ENCODE measurements at regions not wholly inside any gene's neighbourhood (a gene's known extent, or its start where the extent isn't known, plus 50 kb on each side); places are given as distances from the start of the nearest gene placed in this dataset.
"Not testable (repeated sequence)": the region's sequence is repeated elsewhere in the genome, so short reads cannot be mapped to it uniquely, and the experiment has no call there.

DNA sequence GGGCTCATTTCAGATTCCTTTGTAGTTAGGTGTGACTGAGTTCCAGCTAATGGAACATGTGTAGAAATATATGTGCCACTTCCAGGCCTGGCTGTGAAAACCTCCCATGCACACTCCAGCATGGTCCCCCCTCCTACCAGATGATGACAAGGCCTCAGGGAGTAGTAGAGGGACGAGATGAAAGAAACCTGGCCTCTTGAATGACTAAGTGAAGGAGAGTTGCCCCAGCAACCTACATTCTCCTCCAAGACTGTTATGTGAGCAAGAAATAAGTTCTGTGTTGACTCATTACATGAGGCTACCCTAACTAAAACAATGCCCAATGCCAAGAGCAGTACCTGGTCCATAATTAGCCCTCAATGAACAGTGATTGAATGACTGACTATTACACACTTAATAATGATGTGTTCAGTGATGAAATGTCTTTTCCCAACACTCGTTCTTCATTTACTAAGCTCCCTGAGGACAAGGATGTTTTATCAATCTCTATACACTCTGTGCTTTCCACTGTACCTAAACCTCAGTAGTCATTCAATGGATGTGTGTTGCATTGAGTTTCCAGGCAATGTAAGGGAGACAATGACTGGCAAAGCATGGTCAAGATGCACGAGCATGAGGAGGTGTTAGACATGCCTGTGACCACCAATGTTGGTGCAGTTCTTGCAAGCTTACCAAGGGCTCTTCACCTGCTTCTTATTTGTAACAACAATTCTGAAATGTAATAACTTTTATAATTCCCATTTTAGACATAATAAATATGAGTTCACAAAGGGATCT, 62.0 kb upstream of the BCL6 start:
- H3K4me3 ChIP-seq (ENCODE audit: low read depth in 1 of 2, low read length in 2 of 2), result no peak overlapping the region
- no peaks in the 10 kb centered on the region for H3K27me3 ChIP-seq (ENCODE audit: control insufficient read depth in 1 of 2, insufficient read depth in 2 of 2, low read length in 2 of 2)
- H3K27ac ChIP-seq (ENCODE audit: low read depth, low read length), result no peak overlapping the region

GRCh38 chr3:187808527-187808895, 63.2 kb upstream of the BCL6 start:
- no peak overlapping the region for H3K9ac ChIP-seq (ENCODE audit: low read length)
- no peaks in the 10 kb centered on the region for H3K27me3 ChIP-seq (ENCODE audit: control insufficient read depth in 1 of 2, insufficient read depth in 2 of 2, low read length in 2 of 2)
- H3K4me3 ChIP-seq (ENCODE audit: low read depth in 1 of 2, low read length in 2 of 2), result no peak overlapping the region
- H3K4me1 ChIP-seq (ENCODE audit: insufficient read depth, low read length), result no peaks in the 10 kb centered on the region
- no peak overlapping the region for H3K27ac ChIP-seq (ENCODE audit: low read depth, low read length)
- H3K36me3 ChIP-seq (ENCODE audit: insufficient read depth, low read length), result no peaks in the 10 kb centered on the region
- no peaks in the 10 kb centered on the region for H3K9me3 ChIP-seq (ENCODE audit: low read length)

More for the DNA sequence above, 62.0 kb upstream of the BCL6 start:
- Histone ChIP-seq H3K9me3 (ENCODE audit: low read length) (no peaks in the 10 kb centered on the region), H3K9ac (ENCODE audit: low read length) (no peak overlapping the region), H3K4me1 (ENCODE audit: insufficient read depth, low read length) (no peaks in the 10 kb centered on the region), H3K36me3 (ENCODE audit: insufficient read depth, low read length) (no peaks in the 10 kb centered on the region)

DNA sequence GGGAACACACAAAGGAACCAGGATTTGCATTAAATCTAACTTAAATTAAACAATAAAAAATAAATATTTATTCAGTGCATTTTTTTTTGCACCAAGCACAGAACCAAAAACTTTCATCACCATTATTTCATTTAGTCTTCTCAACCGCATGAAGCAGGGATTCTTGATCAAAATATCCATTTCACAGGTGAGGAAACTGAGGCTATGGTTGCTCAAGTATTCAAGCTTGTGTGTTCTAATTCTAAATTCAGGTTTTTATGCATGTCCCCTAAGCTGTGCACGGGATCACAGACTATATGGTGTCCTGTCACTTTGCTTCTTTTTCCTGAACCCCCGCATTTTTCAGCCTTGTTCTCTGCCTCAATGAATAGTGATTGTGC, 64.3 kb upstream of the BCL6 start:
- H3K27me3 ChIP-seq (ENCODE audit: control insufficient read depth in 1 of 2, insufficient read depth in 2 of 2, low read length in 2 of 2), result no peaks in the 10 kb centered on the region
- no peak overlapping the region for H3K4me3 ChIP-seq (ENCODE audit: low read depth in 1 of 2, low read length in 2 of 2)
- no peaks in the 10 kb centered on the region for H3K4me1 ChIP-seq (ENCODE audit: insufficient read depth, low read length)
- no peak overlapping the region for H3K9ac ChIP-seq (ENCODE audit: low read length)
- H3K36me3 ChIP-seq (ENCODE audit: insufficient read depth, low read length), result no peaks in the 10 kb centered on the region
- H3K9me3 ChIP-seq (ENCODE audit: low read length), result no peaks in the 10 kb centered on the region
- no peak overlapping the region for H3K27ac ChIP-seq (ENCODE audit: low read depth, low read length)

GRCh38 chr3:187810021-187810446, 64.8 kb upstream of the BCL6 start:
- no peaks in the 10 kb centered on the region for H3K9me3 ChIP-seq (ENCODE audit: low read length)
- no peaks in the 10 kb centered on the region for H3K27me3 ChIP-seq (ENCODE audit: control insufficient read depth in 1 of 2, insufficient read depth in 2 of 2, low read length in 2 of 2)
- no peak overlapping the region for H3K27ac ChIP-seq (ENCODE audit: low read depth, low read length)
- H3K36me3 ChIP-seq (ENCODE audit: insufficient read depth, low read length), result no peaks in the 10 kb centered on the region
- no peaks in the 10 kb centered on the region for H3K4me1 ChIP-seq (ENCODE audit: insufficient read depth, low read length)
- no peak overlapping the region for H3K4me3 ChIP-seq (ENCODE audit: low read depth in 1 of 2, low read length in 2 of 2)
- no peak overlapping the region for H3K9ac ChIP-seq (ENCODE audit: low read length)

DNA sequence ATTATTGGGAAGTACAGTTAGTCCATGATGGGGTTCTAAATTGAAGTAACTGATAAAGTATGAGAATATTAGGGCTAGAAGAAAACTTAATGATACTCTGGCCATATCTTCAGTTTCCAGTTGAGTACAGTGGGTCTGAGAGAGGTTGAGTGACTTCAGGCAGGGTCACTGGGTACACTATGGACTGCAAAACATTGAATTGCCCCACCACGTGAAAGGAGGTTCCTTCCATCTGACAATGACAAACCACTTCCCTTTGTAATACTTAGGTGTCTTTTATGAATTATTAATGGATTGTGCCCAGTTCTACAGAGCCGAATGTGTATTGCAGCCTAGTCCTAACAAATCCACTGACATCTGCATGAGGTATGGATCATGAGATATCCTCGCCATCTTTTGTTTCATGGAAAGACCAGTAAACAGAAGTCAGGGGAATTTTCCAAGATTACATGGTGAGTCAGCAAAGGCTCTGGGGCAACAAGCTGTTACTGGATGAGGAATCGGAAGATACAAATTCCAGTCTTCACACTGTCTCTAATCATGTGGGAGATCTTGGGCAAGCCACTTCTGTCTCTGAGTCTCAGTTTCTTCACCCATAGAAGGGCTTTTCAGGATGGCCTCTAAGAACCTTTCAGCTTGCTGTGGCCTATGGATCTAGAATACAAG, 66.5 kb upstream of the BCL6 start:
- H3K9me3 ChIP-seq (ENCODE audit: low read length), result no peaks in the 10 kb centered on the region
- H3K36me3 ChIP-seq (ENCODE audit: insufficient read depth, low read length), result no peaks in the 10 kb centered on the region
- H3K27ac ChIP-seq (ENCODE audit: low read depth, low read length), result no peak overlapping the region
- no peak overlapping the region for H3K4me3 ChIP-seq (ENCODE audit: low read depth in 1 of 2, low read length in 2 of 2)
- no peaks in the 10 kb centered on the region for H3K27me3 ChIP-seq (ENCODE audit: control insufficient read depth in 1 of 2, insufficient read depth in 2 of 2, low read length in 2 of 2)
- no peaks in the 10 kb centered on the region for H3K4me1 ChIP-seq (ENCODE audit: insufficient read depth, low read length)
- no peak overlapping the region for H3K9ac ChIP-seq (ENCODE audit: low read length)

DNA sequence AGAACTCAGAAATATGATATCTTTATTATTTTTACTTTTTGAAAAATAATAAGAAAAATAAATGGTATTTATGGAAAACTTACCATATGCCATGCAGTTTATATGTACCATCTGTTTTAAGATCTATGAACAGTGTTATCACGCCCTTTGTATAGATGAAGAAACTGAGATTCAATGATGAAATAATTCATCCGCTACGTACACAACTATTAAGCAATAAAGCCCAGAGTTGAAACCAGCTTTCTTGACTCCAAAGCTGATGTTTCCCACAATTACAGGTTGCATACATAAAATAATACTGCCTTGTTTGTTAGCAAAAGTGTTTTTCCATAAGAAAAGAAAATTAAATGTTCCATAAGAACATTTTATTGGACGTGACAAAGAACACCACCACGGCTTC, 67.2 kb upstream of the BCL6 start:
- H3K9ac ChIP-seq (ENCODE audit: low read length), result no peak overlapping the region
- no peak overlapping the region for H3K27ac ChIP-seq (ENCODE audit: low read depth, low read length)
- no peaks in the 10 kb centered on the region for H3K9me3 ChIP-seq (ENCODE audit: low read length)
- H3K27me3 ChIP-seq (ENCODE audit: control insufficient read depth in 1 of 2, insufficient read depth in 2 of 2, low read length in 2 of 2), result no peaks in the 10 kb centered on the region
- no peaks in the 10 kb centered on the region for H3K4me1 ChIP-seq (ENCODE audit: insufficient read depth, low read length)
- no peaks in the 10 kb centered on the region for H3K36me3 ChIP-seq (ENCODE audit: insufficient read depth, low read length)
- H3K4me3 ChIP-seq (ENCODE audit: low read depth in 1 of 2, low read length in 2 of 2), result no peak overlapping the region

DNA sequence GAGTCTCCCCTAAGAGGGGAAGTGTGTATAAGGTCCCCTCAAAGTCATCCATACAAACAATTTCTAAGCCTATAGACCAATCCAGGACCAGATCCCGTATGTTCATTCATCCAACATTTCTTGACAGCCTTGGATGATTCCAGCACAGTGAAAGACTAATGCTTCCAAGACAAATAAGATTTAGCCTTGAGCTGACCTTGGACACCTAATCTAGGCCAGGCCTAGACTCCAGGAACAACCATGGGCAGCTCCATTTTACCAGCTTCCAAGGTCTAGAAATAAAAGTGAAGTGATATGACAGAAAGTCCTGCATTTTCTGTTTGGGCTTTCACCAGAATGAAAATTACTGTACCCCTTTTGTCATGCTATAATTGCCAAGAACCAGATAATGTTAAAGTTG, 67.9 kb upstream of the BCL6 start:
- H3K9me3 ChIP-seq (ENCODE audit: low read length), result no peaks in the 10 kb centered on the region
- H3K4me1 ChIP-seq (ENCODE audit: insufficient read depth, low read length), result no peaks in the 10 kb centered on the region
- H3K27me3 ChIP-seq (ENCODE audit: control insufficient read depth in 1 of 2, insufficient read depth in 2 of 2, low read length in 2 of 2), result no peaks in the 10 kb centered on the region
- no peak overlapping the region for H3K9ac ChIP-seq (ENCODE audit: low read length)
- no peaks in the 10 kb centered on the region for H3K36me3 ChIP-seq (ENCODE audit: insufficient read depth, low read length)
- no peak overlapping the region for H3K4me3 ChIP-seq (ENCODE audit: low read depth in 1 of 2, low read length in 2 of 2)
- no peak overlapping the region for H3K27ac ChIP-seq (ENCODE audit: low read depth, low read length)

- H3K9ac ChIP-seq (ENCODE audit: low read length); H3K4me3 ChIP-seq (ENCODE audit: low read depth in 1 of 2, low read length in 2 of 2); H3K4me1 ChIP-seq (ENCODE audit: insufficient read depth, low read length); H3K36me3 ChIP-seq (ENCODE audit: insufficient read depth, low read length); H3K27ac ChIP-seq (ENCODE audit: low read depth, low read length); H3K27me3 ChIP-seq (ENCODE audit: control insufficient read depth in 1 of 2, insufficient read depth in 2 of 2, low read length in 2 of 2); H3K9me3 ChIP-seq (ENCODE audit: low read length): not testable (repeated sequence)
Measured at GRCh38 chr3:187817766-187818165, 72.5 kb upstream of the BCL6 start.

- Histone ChIP-seq H3K4me3 (ENCODE audit: low read depth in 1 of 2, low read length in 2 of 2) (no peak overlapping the region), H3K9me3 (ENCODE audit: low read length) (no peaks in the 10 kb centered on the region), H3K27me3 (ENCODE audit: control insufficient read depth in 1 of 2, insufficient read depth in 2 of 2, low read length in 2 of 2) (no peaks in the 10 kb centered on the region), H3K36me3 (ENCODE audit: insufficient read depth, low read length) (no peaks in the 10 kb centered on the region), H3K27ac (ENCODE audit: low read depth, low read length) (no peak overlapping the region), H3K4me1 (ENCODE audit: insufficient read depth, low read length) (no peaks in the 10 kb centered on the region), H3K9ac (ENCODE audit: low read length) (no peak overlapping the region)
Measured at GRCh38 chr3:187821616-187822317, 76.5 kb upstream of the BCL6 start.

GRCh38 chr3:187822402-187822801, 77.1 kb upstream of the BCL6 start:
- Histone ChIP-seq H3K27me3 (ENCODE audit: control insufficient read depth in 1 of 2, insufficient read depth in 2 of 2, low read length in 2 of 2) (no peaks in the 10 kb centered on the region), H3K4me1 (ENCODE audit: insufficient read depth, low read length) (no peaks in the 10 kb centered on the region), H3K4me3 (ENCODE audit: low read depth in 1 of 2, low read length in 2 of 2) (no peak overlapping the region), H3K9ac (ENCODE audit: low read length) (no peak overlapping the region), H3K9me3 (ENCODE audit: low read length) (no peaks in the 10 kb centered on the region), H3K36me3 (ENCODE audit: insufficient read depth, low read length) (no peaks in the 10 kb centered on the region), H3K27ac (ENCODE audit: low read depth, low read length) (no peak overlapping the region)

DNA sequence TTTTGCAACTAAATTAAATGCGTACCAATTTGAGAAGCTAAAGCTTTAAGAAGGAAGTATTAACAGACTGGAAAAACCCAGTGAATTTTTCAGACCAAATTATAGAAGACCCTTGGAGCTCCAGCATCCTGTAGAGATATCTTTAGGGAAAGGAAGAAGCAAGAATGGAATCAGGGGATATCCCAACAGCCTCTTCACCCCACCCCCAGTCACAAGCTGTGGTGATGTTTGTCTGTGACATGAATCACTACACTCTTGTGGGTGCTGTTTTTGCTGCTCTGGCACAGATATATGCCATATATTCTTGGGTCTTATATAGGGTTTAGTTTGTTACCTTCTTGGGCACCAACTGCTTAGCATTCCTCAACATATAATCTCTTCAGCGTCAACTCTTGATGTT, 78.5 kb upstream of the BCL6 start:
- Histone ChIP-seq H3K4me3 (ENCODE audit: low read depth in 1 of 2, low read length in 2 of 2) (no peak overlapping the region), H3K4me1 (ENCODE audit: insufficient read depth, low read length) (no peaks in the 10 kb centered on the region), H3K36me3 (ENCODE audit: insufficient read depth, low read length) (no peaks in the 10 kb centered on the region), H3K27me3 (ENCODE audit: control insufficient read depth in 1 of 2, insufficient read depth in 2 of 2, low read length in 2 of 2) (no peaks in the 10 kb centered on the region), H3K9ac (ENCODE audit: low read length) (no peak overlapping the region), H3K27ac (ENCODE audit: low read depth, low read length) (no peak overlapping the region), H3K9me3 (ENCODE audit: low read length) (no peaks in the 10 kb centered on the region)
